Mucosa of descending colon (tissue), 3 donors: ENCODE measurements at regions not wholly inside any gene's neighbourhood (a gene's known extent, or its start where the extent isn't known, plus 50 kb on each side); places are given as distances from the start of the nearest gene placed in this dataset.

ENCODE experiments used
- ATAC-seq: fragments of 200-7000 bp; cut with Tn5 transposase; one replicate; pipeline ENCODE4 v1.9.1; 2020; ENCODE audit warnings: mild to moderate bottlenecking, moderate library complexity
- DNase-seq, 3 donors: peaks; one replicate each; pipeline ENCODE4 v3.0.0-alpha.2; 2020
- H3K36me3 ChIP-seq: fragments of 200-600 bp; one replicate; pipeline ENCODE4 v1.8.0; 2021; ENCODE audit warnings: low read depth, mild to moderate bottlenecking
- H3K4me1 ChIP-seq: fragments of 200-600 bp; one replicate; pipeline ENCODE4 v1.8.0; 2021; ENCODE audit warnings: low read depth, mild to moderate bottlenecking
- H3K4me3 ChIP-seq: fragments of 200-600 bp; one replicate; pipeline ENCODE4 v1.8.0; 2021; ENCODE audit warnings: mild to moderate bottlenecking
- H3K9me3 ChIP-seq: fragments of 200-600 bp; one replicate; pipeline ENCODE4 v1.8.0; 2021; ENCODE audit warnings: mild to moderate bottlenecking
- intact Hi-C, 2 donors: fragments of 100-400 bp; cut with DNase I in 1 of 2; cut with micrococcal nuclease in 1 of 2; formaldehyde crosslinking; loops; one replicate each; pipeline versions ENCODE4 v1.11.0 to v1.11.1; 2022; cut with DNase I, micrococcal nuclease
- TF ChIP-seq, protein P1 (sequence below): fragments of 200-600 bp; IDR thresholded peaks from one replicate; pipeline ENCODE4 v1.8.0; 2022; ENCODE audit warnings: antibody characterized with exemption, mild to moderate bottlenecking
- donor health status: DM: no; HTN: no; CAD: no; lungs with moderate emphysema.
- donor health status: DM: no; HTN: no; CAD: no.
- donor health status: DM: no; HTN: yes; CAD: no.

GRCh38 chr11:134685793-134686380 is 273.8 kb upstream of the B3GAT1 start:
- H3K4me3 ChIP-seq = no peak overlapping the region

DNA sequence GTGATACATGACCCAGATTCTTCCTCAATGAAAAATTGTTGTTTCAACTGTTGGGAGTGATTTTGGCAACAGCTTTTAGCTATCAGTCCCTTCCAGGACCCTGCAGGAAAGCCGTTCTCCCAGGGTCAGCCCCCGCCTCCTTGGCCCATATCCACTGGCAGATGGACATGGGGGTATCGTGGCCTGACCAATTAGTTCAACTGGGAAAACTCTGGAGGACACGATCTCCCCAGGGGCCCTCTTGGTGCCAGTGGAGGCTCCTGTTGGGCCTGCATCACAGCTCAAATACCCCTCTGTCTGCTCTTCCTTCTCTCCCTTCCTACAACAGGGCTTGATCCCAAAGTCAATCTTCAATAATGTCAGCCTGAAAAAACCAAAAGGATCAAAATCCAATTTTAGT is 272.5 kb upstream of the B3GAT1 start:
- ATAC-seq (no peak), DNase-seq (no peak)
- Histone ChIP-seq H3K36me3 (no peaks in the 10 kb centered on the region), H3K9me3 (no peaks in the 10 kb centered on the region), H3K4me1 (no peaks in the 10 kb centered on the region), H3K4me3 (no peak overlapping the region)
- intact Hi-C loops = no loop called here
- TF ChIP-seq, protein P1, sequence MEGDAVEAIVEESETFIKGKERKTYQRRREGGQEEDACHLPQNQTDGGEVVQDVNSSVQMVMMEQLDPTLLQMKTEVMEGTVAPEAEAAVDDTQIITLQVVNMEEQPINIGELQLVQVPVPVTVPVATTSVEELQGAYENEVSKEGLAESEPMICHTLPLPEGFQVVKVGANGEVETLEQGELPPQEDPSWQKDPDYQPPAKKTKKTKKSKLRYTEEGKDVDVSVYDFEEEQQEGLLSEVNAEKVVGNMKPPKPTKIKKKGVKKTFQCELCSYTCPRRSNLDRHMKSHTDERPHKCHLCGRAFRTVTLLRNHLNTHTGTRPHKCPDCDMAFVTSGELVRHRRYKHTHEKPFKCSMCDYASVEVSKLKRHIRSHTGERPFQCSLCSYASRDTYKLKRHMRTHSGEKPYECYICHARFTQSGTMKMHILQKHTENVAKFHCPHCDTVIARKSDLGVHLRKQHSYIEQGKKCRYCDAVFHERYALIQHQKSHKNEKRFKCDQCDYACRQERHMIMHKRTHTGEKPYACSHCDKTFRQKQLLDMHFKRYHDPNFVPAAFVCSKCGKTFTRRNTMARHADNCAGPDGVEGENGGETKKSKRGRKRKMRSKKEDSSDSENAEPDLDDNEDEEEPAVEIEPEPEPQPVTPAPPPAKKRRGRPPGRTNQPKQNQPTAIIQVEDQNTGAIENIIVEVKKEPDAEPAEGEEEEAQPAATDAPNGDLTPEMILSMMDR = no peak

More at GRCh38 chr11:134685793-134686380, 273.8 kb upstream of the B3GAT1 start:
- TF ChIP-seq, protein P1 = no peak
- H3K36me3 ChIP-seq = no peaks in the 10 kb centered on the region
- intact Hi-C loops = no loop called here
- no peaks in the 10 kb centered on the region for H3K4me1 ChIP-seq
- no peaks in the 10 kb centered on the region for H3K9me3 ChIP-seq
- DNase-seq (no peak), ATAC-seq (no peak)

- ATAC-seq (no peak), DNase-seq (no peak)
- intact Hi-C loops = no loop called here
- TF ChIP-seq, protein P1 = no peak
- no peak overlapping the region for H3K4me3 ChIP-seq
- H3K9me3 ChIP-seq = no peaks in the 10 kb centered on the region
- no peaks in the 10 kb centered on the region for H3K4me1 ChIP-seq
- H3K36me3 ChIP-seq = no peaks in the 10 kb centered on the region
Measured at GRCh38 chr11:134683860-134684259, 271.8 kb upstream of the B3GAT1 start.

GRCh38 chr11:134682577-134682976 is 270.5 kb upstream of the B3GAT1 start:
- DNase-seq (no peak), ATAC-seq (no peak)
- Histone ChIP-seq H3K36me3 (no peaks in the 10 kb centered on the region), H3K4me3 (no peak overlapping the region), H3K9me3 (no peaks in the 10 kb centered on the region), H3K4me1 (no peaks in the 10 kb centered on the region)
- intact Hi-C loops = no loop called here
- TF ChIP-seq, protein P1 = no peak

GRCh38 chr11:134679592-134679991 is 267.6 kb upstream of the B3GAT1 start:
- intact Hi-C loops = no loop called here
- no peak for ATAC-seq

More at GRCh38 chr11:134679592-134679991, 267.6 kb upstream of the B3GAT1 start:
- DNase-seq = no peak
- Histone ChIP-seq H3K36me3 (no peaks in the 10 kb centered on the region), H3K4me1 (no peaks in the 10 kb centered on the region), H3K4me3 (no peak overlapping the region), H3K9me3 (no peaks in the 10 kb centered on the region)
- TF ChIP-seq, protein P1 = no peak
